ENCODE measurements at regions not wholly inside any gene's neighbourhood (a gene's known extent, or its start where the extent isn't known, plus 50 kb on each side); places are given as distances from the start of the nearest gene placed in this dataset.
A peak's percentile ranks its signal among the peaks of the same experiment; 100 is the strongest.

DNA sequence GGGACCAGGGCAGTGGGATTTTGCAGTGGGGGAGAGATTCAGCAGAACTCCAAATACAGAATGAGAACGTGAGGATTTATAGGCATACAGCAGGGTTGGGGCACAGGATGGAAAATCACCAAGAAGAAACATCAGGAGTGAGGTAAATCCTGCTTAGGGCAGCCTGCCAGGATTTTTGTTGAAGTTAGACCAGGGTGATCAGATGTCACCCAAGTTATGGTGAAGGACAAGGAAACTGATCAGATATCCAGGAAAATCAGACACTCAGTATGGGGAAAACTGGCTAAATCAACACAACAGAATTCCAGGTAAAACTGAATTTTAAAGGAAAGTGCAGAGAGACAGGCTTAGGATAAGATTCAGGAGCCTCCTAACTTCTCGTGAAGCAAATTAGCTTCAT, 682.4 kb downstream of the TMEM121 start:
- no peaks in the 10 kb centered on the region for H3K36me3 ChIP-seq (ENCODE audit: control insufficient read depth in 1 of 2, insufficient read depth in 2 of 2, low read length in 1 of 2)
- ATAC-seq (ENCODE audit: low FRiP score), result no peak

DNA sequence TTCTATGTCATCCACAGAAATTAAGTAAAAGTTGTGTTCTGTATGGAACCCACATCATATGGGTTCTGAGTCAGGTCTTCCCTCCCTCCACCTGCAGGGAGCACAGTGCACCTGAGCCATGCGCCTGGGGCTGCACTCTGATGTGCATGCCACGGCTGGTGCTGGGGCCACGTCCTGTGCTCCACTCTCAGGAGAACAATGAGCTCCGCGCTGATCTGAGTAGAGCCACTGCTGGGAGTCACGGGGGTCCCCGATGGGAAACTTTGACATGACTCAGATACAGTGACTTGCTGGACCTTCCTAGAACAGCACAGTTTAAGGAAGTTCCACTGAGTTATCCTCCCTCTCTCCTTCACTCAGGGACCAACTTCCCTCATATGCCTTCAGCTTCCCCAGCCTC, 683.4 kb downstream of the TMEM121 start:
- H3K27me3 ChIP-seq (ENCODE audit: control insufficient read depth in 1 of 2, insufficient read depth in 2 of 2, low read length in 1 of 2), result no peaks in the 10 kb centered on the region
- H3K9me3 ChIP-seq (ENCODE audit: control insufficient read depth, low read length), result peaks cover 1% of the 10 kb centered on the region
- ATAC-seq (ENCODE audit: low FRiP score) (peak; percentile 52), DNase-seq (no peak)
- H3K36me3 ChIP-seq (ENCODE audit: control insufficient read depth in 1 of 2, insufficient read depth in 2 of 2, low read length in 1 of 2), result no peaks in the 10 kb centered on the region
- intact Hi-C loops (cut with DNase I), result no loop called here
- no peaks in the 10 kb centered on the region for H3K4me1 ChIP-seq (ENCODE audit: control insufficient read depth in 1 of 2, insufficient read depth in 2 of 2, low read length in 2 of 2)
- WGBS, 2 donors, result 54 to 69% methylated on average over 7 of the region's 7 CpGs
- no peak overlapping the region for H3K27ac ChIP-seq (ENCODE audit: low read depth in 1 of 2, low read length in 2 of 2)
- no peak overlapping the region for H3K4me3 ChIP-seq (ENCODE audit: low read length in 2 of 2)

More for the DNA sequence above, 682.4 kb downstream of the TMEM121 start:
- H3K27ac ChIP-seq (ENCODE audit: low read depth in 1 of 2, low read length in 2 of 2), result no peak overlapping the region
- H3K4me3 ChIP-seq (ENCODE audit: low read length in 2 of 2), result no peak overlapping the region
- intact Hi-C loops (cut with DNase I), result no loop called here
- peaks cover 1% of the 10 kb centered on the region for H3K9me3 ChIP-seq (ENCODE audit: control insufficient read depth, low read length)
- 37 to 40% methylated on average over 2 of the region's 2 CpGs for WGBS, 2 donors
- DNase-seq, result no peak
- H3K27me3 ChIP-seq (ENCODE audit: control insufficient read depth in 1 of 2, insufficient read depth in 2 of 2, low read length in 1 of 2), result no peaks in the 10 kb centered on the region
- no peaks in the 10 kb centered on the region for H3K4me1 ChIP-seq (ENCODE audit: control insufficient read depth in 1 of 2, insufficient read depth in 2 of 2, low read length in 2 of 2)

DNA sequence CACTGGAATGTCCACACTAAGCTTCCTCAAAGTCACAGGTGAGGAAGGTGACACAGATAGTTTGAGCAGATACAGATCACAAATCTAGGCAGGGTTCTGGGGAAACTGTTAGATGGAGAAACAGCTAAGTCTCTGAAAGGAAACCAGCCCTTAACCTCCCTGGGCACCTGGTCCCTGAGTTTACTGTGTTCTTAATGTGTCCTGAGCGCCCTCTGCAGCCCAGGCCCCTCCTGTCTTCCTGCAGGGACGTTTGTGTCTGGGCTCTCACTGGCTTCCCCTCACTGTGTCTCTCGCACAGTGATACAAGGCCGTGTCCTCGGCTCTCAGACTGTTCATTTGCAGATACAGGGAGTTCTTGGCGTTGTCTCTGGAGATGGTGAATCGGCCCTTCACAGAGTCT, 684.3 kb downstream of the TMEM121 start:
- H3K4me3 ChIP-seq (ENCODE audit: low read length in 2 of 2), result no peak overlapping the region
- H3K9me3 ChIP-seq (ENCODE audit: control insufficient read depth, low read length), result peaks cover 1% of the 10 kb centered on the region
- ATAC-seq (ENCODE audit: low FRiP score), result no peak
- 45 to 50% methylated on average over 7 of the region's 7 CpGs for WGBS, 2 donors
- no peaks in the 10 kb centered on the region for H3K27me3 ChIP-seq (ENCODE audit: control insufficient read depth in 1 of 2, insufficient read depth in 2 of 2, low read length in 1 of 2)
- intact Hi-C loops (cut with DNase I), result no loop called here
- no peaks in the 10 kb centered on the region for H3K4me1 ChIP-seq (ENCODE audit: control insufficient read depth in 1 of 2, insufficient read depth in 2 of 2, low read length in 2 of 2)
- H3K36me3 ChIP-seq (ENCODE audit: control insufficient read depth in 1 of 2, insufficient read depth in 2 of 2, low read length in 1 of 2), result no peaks in the 10 kb centered on the region
- DNase-seq, result no peak
- no peak overlapping the region for H3K27ac ChIP-seq (ENCODE audit: low read depth in 1 of 2, low read length in 2 of 2)

DNA sequence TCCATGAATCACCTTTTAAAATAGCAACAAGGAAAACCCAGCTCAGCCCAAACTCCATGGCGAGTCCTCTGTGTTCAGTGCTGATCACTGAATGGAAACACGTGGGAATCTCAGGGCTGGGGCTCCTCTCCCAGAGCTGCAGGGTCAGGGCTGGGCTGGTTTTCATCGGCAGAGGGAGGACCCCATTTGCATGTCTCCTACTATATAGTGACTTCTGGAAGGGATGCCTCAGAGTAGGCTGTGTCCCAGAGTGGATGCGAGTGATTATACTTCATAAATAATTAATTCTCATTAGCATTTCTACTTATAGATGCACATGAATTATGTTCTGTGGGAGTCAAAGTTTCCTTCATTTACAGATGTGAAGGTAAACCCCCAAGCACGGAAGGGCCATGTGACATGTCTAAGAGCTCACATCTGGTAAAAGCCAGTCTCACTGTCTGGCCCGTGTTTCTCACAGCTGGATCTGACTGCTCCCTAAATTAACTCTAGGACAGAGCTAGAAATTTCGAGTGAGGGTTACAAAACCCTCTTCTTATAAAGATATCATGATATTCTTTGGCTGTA, 685.0 kb downstream of the TMEM121 start:
- Histone ChIP-seq H3K4me3 (ENCODE audit: low read length in 2 of 2) (no peak overlapping the region), H3K27ac (ENCODE audit: low read depth in 1 of 2, low read length in 2 of 2) (no peak overlapping the region), H3K9me3 (ENCODE audit: control insufficient read depth, low read length) (peaks cover 1% of the 10 kb centered on the region), H3K27me3 (ENCODE audit: control insufficient read depth in 1 of 2, insufficient read depth in 2 of 2, low read length in 1 of 2) (no peaks in the 10 kb centered on the region), H3K4me1 (ENCODE audit: control insufficient read depth in 1 of 2, insufficient read depth in 2 of 2, low read length in 2 of 2) (no peaks in the 10 kb centered on the region), H3K36me3 (ENCODE audit: control insufficient read depth in 1 of 2, insufficient read depth in 2 of 2, low read length in 1 of 2) (no peaks in the 10 kb centered on the region)
- DNase-seq (no peak), ATAC-seq (ENCODE audit: low FRiP score) (no peak)
- intact Hi-C loops (cut with DNase I), result no loop called here
- 44 to 54% methylated on average over 7 of the region's 7 CpGs for WGBS, 2 donors

DNA sequence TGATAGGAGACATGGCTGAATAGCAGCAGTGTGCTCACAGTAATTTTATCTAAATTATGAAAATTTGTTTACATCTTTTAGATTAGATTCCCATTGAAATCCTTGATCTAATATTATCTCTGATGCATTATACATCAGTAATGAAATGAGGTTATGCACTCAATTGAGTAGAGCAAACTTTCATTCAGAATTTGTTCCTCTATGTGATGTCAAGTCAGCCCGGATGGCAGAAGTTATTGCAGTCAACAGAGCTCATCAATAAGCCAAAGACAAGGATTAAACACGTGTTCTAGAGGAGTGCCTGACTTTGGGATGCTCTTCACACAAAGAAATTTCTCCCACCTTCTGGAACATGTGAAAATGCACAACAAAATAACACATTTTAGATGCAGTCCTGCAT, 688.8 kb downstream of the TMEM121 start:
- ATAC-seq (ENCODE audit: low FRiP score) (no peak), DNase-seq (no peak)
- intact Hi-C loops (cut with DNase I), result no loop called here
- H3K27me3 ChIP-seq (ENCODE audit: control insufficient read depth in 1 of 2, insufficient read depth in 2 of 2, low read length in 1 of 2), result no peaks in the 10 kb centered on the region
- H3K4me1 ChIP-seq (ENCODE audit: control insufficient read depth in 1 of 2, insufficient read depth in 2 of 2, low read length in 2 of 2), result no peaks in the 10 kb centered on the region
- no peak overlapping the region for H3K4me3 ChIP-seq (ENCODE audit: low read length in 2 of 2)
- no peaks in the 10 kb centered on the region for H3K36me3 ChIP-seq (ENCODE audit: control insufficient read depth in 1 of 2, insufficient read depth in 2 of 2, low read length in 1 of 2)
- no peak overlapping the region for H3K27ac ChIP-seq (ENCODE audit: low read depth in 1 of 2, low read length in 2 of 2)
- 23 to 28% methylated on average over 2 of the region's 2 CpGs for WGBS, 2 donors
- H3K9me3 ChIP-seq (ENCODE audit: control insufficient read depth, low read length), result no peaks in the 10 kb centered on the region

DNA sequence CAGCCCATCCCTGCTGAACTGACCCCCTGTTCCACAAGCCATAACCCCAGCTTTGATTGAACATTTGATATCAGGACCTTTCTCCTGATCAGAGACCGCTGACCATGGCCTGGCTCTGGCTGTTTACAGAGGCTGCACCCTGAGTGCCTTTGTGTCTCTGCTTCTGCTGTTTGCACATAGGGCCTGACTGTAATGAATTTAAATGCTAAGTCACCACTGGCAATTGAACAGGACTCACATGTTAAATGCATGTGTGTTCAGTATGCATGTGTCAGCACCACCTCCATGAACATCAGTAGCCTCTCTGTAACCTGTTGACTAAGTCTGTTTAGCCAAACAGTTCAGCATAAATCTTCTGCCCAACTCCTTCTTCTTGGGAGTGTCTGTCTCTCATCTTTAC, 690.3 kb downstream of the TMEM121 start:
- ATAC-seq (ENCODE audit: low FRiP score) (no peak), DNase-seq (no peak)
- Histone ChIP-seq H3K4me3 (ENCODE audit: low read length in 2 of 2) (no peak overlapping the region), H3K9me3 (ENCODE audit: control insufficient read depth, low read length) (no peaks in the 10 kb centered on the region), H3K36me3 (ENCODE audit: control insufficient read depth in 1 of 2, insufficient read depth in 2 of 2, low read length in 1 of 2) (no peaks in the 10 kb centered on the region), H3K27me3 (ENCODE audit: control insufficient read depth in 1 of 2, insufficient read depth in 2 of 2, low read length in 1 of 2) (no peaks in the 10 kb centered on the region), H3K4me1 (ENCODE audit: control insufficient read depth in 1 of 2, insufficient read depth in 2 of 2, low read length in 2 of 2) (no peaks in the 10 kb centered on the region), H3K27ac (ENCODE audit: low read depth in 1 of 2, low read length in 2 of 2) (no peak overlapping the region)
- intact Hi-C loops (cut with DNase I), result no loop called here
- WGBS, 2 donors, result 29 to 47% methylated on average over 1 of the region's 1 CpG

DNA sequence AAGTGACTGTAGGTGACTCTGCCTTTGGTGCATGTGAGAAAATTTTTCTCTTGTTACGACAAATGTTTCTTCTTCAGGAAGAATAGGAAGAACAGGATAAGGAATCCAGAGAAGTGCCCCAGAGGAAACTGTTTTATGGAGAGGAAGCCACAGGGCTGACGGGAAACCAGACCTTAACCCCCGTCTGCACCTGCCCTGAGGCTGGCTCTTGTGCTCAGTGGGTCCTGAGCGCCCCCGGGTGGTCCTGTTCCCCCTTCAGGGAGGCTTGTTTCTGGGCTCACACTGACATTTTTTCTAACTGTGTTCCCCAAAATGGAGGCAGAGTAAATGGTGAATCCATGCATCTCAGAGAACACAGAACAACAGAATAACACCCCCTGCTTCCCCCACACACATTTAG, 691.8 kb downstream of the TMEM121 start:
- 36 to 39% methylated on average over 5 of the region's 5 CpGs for WGBS, 2 donors
- no peaks in the 10 kb centered on the region for H3K9me3 ChIP-seq (ENCODE audit: control insufficient read depth, low read length)
- ATAC-seq (ENCODE audit: low FRiP score) (no peak), DNase-seq (no peak)
- no peak overlapping the region for H3K27ac ChIP-seq (ENCODE audit: low read depth in 1 of 2, low read length in 2 of 2)
- H3K4me1 ChIP-seq (ENCODE audit: control insufficient read depth in 1 of 2, insufficient read depth in 2 of 2, low read length in 2 of 2), result no peaks in the 10 kb centered on the region
- H3K4me3 ChIP-seq (ENCODE audit: low read length in 2 of 2), result no peak overlapping the region
- H3K27me3 ChIP-seq (ENCODE audit: control insufficient read depth in 1 of 2, insufficient read depth in 2 of 2, low read length in 1 of 2), result no peaks in the 10 kb centered on the region
- intact Hi-C loops (cut with DNase I), result no loop called here
- no peaks in the 10 kb centered on the region for H3K36me3 ChIP-seq (ENCODE audit: control insufficient read depth in 1 of 2, insufficient read depth in 2 of 2, low read length in 1 of 2)

DNA sequence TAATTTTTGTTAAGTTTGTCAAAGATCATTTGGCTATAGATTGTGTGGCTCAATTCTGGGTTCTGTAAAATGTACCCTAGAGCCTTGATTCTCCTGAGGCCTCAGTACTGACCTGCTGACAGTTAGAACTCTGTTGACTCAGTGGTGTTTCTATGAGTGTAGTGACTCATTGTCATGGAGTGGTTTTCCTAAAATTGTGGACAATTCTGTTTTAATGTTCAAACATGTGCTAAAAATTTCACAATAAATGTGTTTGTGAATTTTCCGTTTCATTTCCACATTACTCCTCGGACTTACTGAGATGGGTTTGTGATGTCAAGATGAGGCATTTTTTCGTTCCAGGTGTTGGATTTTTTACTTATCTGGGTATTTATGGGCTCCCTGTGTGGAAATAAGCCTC, 695.9 kb downstream of the TMEM121 start:
- Histone ChIP-seq H3K27ac (ENCODE audit: low read depth in 1 of 2, low read length in 2 of 2) (no peak overlapping the region), H3K27me3 (ENCODE audit: control insufficient read depth in 1 of 2, insufficient read depth in 2 of 2, low read length in 1 of 2) (no peaks in the 10 kb centered on the region), H3K9me3 (ENCODE audit: control insufficient read depth, low read length) (no peaks in the 10 kb centered on the region), H3K36me3 (ENCODE audit: control insufficient read depth in 1 of 2, insufficient read depth in 2 of 2, low read length in 1 of 2) (no peaks in the 10 kb centered on the region), H3K4me1 (ENCODE audit: control insufficient read depth in 1 of 2, insufficient read depth in 2 of 2, low read length in 2 of 2) (no peaks in the 10 kb centered on the region), H3K4me3 (ENCODE audit: low read length in 2 of 2) (no peak overlapping the region)
- no peak for ATAC-seq (ENCODE audit: low FRiP score)
- WGBS, 2 donors, result 58 to 60% methylated on average over 3 of the region's 3 CpGs
- intact Hi-C loops (cut with DNase I), result no loop called here
- DNase-seq, result no peak

DNA sequence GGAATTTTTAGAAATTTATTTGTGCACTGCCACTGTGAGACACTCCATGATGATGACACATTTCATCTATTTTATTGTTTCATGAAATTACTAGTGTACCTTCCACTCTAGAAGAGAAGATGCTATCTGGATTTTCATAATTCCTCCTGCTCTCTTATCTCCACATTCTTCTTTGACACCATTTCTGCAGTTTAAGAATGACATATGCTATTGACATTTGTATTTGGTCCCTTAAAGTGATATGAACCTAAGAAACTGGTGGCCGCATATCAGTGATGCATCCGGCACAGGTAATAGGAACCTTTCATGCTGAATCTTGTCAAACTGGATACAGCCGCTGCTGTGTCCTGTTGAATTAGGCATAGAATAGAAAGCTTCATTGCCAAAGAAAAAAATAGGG, 696.3 kb downstream of the TMEM121 start:
- ATAC-seq (ENCODE audit: low FRiP score) (no peak), DNase-seq (no peak)
- Histone ChIP-seq H3K27ac (ENCODE audit: low read depth in 1 of 2, low read length in 2 of 2) (no peak overlapping the region), H3K4me1 (ENCODE audit: control insufficient read depth in 1 of 2, insufficient read depth in 2 of 2, low read length in 2 of 2) (no peaks in the 10 kb centered on the region), H3K9me3 (ENCODE audit: control insufficient read depth, low read length) (no peaks in the 10 kb centered on the region), H3K36me3 (ENCODE audit: control insufficient read depth in 1 of 2, insufficient read depth in 2 of 2, low read length in 1 of 2) (no peaks in the 10 kb centered on the region), H3K27me3 (ENCODE audit: control insufficient read depth in 1 of 2, insufficient read depth in 2 of 2, low read length in 1 of 2) (no peaks in the 10 kb centered on the region), H3K4me3 (ENCODE audit: low read length in 2 of 2) (no peak overlapping the region)
- 80 to 85% methylated on average over 3 of the region's 3 CpGs for WGBS, 2 donors
- intact Hi-C loops (cut with DNase I), result no loop called here
